ENCODE measurements at regions not wholly inside any gene's neighbourhood (a gene's known extent, or its start where the extent isn't known, plus 50 kb on each side); places are given as distances from the start of the nearest gene placed in this dataset.

DNA sequence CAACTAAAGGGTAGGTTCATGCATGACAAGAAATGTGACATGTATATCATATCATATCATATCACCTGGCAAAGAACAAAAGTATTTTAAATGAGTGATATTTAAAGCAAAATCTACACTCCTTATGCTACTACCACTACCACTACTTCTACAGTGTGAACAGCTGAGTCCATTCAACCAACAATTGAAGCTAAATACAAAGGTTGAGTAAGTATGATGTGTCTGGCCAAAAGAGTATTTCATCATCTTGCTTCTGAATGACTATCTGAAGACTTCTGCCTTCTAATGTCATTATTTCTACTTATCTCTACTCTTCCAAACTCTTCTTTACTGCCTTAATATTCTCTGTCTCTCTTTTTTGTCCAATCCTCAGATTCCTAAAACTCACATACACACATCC is 292.6 kb upstream of the CAND1 start:
- DNase-seq = no peak

DNA sequence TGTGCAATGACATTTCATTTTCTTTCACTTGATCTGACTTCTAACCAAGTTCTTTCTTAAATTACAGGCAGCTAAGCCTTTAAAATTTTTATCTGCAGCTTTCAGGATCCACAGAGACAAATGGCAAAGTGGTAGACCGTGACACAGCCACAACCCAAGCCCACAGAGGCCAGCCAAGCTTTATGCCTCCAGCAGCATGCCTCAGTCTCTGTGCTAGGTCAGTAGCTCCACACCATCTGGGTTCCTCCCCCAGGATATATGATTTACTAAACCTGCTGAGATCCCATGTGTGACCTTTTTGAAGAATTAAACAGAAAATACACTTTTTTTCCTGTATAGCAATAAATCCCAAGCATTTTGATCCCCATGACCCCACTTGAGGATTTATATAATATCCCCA is 290.4 kb upstream of the CAND1 start:
- DNase-seq = no peak

DNA sequence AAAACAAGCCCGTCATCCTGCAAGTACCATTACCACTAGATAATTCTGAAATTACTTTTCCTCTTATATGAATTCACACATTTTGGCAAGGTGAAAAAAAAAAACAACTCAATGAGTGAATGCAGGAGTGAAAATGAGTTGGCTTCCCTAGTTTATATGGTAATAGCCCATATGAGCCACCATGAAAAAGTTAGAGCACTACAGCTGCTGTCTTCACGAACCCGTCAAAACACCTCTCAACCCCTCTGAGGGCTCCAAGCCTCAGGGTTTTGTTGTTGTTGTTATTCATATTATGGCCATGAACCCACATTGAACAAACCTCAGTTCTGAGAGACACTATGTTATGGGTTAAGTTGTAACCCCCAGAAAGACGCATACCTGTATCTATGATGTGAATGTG is 289.9 kb upstream of the CAND1 start:
- DNase-seq = peak in 1 of 5 donors; percentile 7

DNA sequence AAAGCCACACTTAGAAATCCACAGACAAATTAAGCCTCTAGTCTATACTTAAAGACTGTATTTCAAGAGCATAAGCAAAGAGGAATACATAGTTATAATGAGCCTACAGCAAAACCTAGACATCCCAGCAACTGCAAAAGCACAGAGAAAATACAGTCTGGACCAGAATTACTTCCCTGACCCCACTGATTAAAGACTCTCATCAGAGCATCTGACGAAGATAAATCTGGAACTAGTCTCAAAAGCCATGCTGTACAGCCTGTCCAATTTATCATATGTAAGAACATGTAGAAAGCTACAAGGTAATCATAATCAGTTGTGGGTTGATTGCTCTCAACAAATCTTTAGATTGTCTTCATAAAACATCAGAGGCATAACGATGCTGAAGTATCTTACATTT is 285.1 kb upstream of the CAND1 start:
- DNase-seq = no peak

DNA sequence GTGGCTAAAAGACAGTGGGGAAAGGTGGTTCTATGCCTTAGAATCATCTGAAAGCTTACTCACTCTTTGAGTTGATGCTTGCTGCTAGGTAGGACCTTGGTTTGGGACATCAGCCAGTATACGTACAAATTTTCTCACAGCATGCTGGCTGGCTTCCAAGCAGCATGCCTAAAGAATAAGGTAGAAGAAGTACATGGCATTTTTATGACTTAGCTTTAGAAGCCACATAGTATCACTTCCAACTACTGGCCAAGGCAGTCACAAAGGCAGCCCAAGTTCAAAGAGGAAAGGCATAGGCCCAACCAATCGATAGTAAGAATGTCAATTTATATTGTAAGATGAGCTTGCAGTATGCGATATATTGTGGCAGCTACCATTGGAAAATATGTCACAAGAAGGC is 284.2 kb upstream of the CAND1 start:
- no peak for DNase-seq

DNA sequence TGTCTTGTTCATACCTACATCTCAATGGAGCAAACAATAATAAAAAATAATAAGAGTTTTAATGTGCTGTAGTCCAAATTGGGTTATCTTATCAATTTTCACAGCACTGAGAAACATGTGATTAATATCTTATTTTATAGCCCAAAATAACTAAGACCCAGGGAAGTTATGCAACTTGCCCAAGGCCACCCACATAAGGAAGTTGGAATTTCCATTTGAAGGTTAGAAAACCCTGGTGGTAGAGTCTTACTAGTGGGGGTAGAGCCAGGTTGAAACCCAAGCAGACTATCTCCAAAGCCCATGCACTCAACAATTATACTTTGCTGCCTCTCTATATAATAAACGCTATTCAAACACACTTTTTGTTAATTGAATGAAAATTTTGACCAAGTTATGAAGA is 270.0 kb upstream of the CAND1 start:
- no peak for DNase-seq

DNA sequence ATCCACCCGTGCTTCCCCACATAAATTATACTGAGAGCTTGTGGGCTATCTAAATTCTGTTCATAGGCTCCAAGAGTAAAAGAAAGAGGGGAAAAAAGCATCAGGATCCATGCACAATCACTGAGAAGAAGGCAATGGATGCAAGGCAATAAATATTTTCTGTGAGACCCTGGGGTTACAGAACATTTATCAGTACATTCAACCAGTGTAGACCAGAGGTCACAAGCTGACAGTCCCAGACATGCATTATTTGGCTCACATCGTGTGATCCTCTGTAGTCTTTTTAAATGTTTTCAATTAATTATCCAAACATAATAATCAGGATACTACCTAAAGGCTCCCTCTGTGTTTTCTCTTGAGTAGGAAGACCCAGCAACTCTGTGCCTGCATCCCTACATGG is 267.9 kb upstream of the CAND1 start:
- DNase-seq = no peak

DNA sequence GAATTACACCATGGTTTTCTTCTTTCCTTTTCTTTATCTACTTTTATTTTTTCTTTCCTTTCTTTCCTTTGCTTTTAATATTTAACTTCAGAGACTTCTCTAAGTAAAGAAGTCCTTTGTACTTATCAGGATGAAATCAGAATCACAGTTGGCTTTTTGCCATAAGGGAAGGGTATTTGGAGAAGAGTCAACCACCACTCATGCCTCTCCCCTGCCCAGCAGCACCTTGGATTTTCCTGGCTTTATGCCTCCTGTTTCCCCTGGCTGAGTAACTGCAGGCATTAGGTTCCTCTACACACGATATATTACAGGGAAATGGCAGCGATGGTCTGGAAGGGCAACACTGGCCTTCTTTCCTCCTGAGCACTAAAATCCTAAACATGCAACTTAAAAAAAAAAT is 266.4 kb upstream of the CAND1 start:
- no peak for DNase-seq

DNA sequence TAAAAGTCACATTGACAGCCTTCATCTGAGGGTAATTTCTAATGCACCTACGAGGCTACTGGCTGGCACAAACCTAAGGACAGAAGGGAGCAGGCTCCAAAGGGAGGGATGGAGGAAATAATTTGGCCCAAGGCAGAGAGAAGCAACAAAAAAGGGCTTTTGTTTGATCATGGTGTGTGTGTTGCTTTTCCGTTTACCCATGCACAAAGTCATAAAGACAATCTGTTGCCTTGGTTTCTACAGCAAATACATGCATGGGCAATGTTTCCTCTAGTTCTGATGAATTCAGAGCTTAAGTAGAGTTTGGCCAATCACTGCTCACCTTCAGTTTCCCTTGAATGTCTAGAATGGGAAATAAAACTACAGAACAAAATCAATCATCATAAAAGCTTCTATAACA is 262.5 kb upstream of the CAND1 start:
- DNase-seq = no peak

DNA sequence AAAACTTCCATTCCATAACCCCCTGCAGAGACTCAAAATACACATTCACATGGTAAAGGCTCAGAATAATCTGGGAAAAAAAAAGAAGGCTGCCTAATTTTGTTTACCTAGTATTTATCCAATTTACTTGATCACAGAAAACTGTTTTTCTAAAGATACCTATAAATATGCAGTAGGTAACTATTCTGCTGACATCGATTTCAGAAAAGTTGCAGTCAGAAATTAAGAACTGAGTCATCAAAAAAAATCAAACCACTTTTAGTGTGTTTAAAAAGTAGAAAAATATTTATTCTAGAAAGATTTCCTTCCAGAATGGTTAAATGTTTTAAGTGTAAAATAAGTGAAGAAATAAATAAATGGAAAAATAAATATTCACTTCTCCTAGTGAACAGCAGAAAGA is 254.5 kb upstream of the CAND1 start:
- no peak for DNase-seq

DNA sequence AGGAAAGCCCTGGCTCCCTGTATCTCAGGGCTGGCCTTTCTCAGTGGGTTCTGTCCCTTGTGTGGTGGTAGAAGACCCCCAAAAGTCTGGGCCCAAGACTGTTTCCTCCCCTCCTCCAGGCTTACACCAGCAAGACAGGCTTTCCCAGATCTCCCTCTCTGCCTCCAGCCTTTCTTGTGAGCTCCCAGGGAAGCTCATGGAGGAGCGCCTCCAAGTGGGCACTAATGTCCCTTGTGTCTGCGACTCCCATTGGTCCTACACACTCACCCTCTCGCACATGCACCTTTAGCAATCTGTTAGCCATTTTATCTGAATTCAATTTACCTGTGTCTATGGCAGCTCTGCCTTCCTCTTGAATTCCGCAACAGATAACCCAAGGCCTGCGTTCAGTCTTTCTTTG is 251.1 kb upstream of the CAND1 start:
- no peak for DNase-seq

DNA sequence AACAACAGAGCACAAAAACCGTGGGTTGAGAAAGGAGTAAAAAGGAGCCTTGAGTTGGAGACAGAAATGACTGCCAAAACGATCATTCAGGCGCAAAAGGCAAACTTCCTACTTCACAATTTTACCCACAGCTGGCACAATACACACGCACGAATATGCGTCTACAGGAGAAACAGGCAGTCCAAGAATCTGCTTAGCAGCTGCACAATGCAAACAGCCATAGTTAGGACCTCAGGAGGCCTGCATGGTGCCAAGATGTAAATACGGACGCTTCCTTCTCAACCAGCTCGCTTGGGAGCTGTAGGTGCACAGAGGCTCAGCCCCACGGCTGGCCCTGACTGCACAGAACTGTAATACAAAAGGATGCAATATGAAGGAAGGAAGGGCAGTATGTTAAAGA is 250.1 kb upstream of the CAND1 start:
- no peak for DNase-seq

DNA sequence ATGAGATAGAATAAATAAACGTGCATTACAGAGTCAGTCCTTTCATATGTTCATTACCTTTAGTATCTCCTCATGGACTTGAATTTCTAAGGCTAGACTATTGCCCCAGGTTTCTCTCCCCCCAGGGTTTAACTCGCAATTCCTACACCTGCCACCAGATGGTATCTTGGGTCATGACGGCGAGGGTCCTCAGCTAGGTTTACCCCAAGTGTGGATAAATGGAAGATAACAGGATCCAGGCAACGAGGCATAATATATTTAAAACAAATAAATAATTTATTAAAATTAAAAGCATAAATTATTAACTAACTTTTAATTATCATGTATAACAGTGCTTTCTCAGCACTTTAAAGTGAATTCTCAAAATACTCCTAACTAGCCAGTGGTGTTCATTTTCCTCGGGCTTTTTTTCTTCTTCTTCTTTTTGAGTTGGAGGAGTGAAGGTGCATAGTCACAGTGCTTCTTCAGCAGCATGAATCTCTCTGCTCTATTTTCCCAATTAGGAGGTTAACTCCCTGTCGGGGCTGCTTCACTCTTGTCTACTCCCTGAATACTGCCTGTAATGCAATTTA is 243.5 kb upstream of the CAND1 start:
- peak in 3 of 5 donors; percentile 2 to 22 (median 10) for DNase-seq

DNA sequence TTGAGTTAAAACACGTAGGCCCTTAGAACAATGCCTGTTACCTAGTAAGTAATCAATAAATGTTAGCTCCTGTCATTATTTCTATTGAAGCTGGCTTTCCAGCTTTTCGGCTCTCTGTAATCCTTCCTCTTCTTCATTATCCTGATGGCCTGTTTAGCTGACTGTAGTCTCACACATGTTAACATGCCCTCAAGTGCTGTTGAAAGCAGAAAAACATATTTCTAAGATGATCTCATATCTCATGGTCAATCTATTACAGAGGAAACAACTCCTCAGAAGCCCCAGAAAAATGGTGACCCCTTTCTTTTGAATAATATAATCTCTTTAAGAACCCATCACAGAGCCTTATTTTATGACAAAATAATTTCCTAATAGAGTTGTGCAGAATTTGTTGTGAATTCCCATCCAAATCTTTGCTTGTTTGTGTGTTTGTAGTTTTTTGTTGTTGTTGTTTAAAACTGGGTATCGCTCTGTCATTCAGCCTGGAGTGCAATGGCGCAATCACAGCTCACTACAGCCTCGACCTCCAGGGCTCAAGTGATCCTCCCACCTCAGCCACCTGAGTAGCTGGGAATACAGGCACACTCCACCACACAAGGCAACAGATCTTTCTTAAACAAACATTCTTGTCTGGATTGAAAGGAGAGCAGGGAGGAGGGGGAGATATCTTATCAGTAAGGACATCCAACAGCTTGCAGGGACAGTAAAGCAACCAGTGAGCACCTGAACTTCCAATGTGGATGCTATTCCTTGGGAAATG is 242.5 kb upstream of the CAND1 start:
- DNase-seq = no peak

DNA sequence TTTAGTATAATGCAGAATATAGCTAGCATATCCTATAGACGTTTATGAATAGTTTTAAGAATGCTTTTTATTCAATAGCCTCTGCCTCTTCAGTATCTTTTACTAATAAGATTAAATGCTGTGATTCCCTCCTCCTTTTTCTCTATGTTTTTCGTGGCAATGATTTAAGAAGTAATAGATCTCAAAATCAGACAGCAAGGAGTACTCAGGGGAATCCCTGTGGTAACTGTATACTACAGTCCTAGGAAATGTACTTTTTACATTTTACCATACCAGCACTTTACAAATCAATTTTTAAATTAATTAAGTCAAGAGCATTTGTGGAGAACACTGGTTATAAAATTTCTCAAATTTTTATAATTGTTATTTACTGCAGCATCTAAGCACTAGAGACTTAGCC is 240.6 kb upstream of the CAND1 start:
- no peak for DNase-seq

DNA sequence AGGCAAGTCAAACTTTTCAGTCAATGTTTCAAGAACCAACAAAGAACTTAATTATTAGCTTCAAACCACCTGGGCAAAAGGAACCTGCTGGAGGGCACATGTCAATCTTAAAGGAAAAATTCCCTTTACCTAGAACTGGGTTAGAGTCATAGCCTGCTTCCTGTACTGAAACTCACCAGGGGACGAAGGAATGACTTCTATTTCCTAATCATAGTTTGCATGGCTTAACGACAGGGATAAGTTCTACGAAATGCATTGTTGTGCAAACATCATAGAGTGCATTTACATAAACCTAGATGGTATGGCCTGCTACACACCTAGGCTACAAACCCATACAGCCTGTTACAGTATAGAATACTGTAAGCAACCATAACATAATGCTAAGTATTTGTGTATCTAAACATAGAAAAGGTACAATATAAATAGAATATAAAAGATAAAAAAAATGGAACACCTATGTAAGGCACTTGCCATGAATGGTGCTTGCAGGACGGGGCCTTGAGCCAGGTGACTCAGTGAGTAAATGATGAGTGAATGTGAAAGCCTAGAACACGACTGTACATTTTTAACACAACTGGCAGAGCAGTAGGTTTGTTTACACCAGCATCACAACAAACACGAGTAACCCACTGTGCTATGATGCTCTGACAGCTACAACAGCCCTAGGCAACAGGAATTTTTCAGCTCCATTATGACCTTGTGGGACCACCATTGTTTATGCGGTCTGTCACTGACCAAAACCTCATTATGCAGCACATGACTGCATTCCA is 234.9 kb upstream of the CAND1 start:
- DNase-seq = no peak

DNA sequence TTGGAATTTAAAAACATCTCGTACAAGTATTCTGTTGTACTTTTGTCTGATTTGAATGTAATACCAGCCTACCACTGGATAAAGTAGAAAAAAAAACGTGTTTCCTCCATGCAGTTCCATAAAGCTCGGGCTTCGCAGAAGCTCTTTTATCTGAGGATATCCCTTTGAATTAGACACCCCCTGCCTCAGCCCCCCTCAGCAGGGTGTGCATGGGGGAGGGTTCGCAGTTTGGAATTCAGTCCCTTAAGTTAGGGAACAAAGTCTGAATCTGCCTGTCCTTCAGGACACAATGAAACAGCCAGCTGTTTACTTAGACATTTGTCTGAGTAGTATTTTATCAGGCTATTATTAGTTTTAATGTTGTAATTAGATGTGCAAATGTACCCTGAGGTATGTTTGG is 234.0 kb upstream of the CAND1 start:
- DNase-seq = no peak

DNA sequence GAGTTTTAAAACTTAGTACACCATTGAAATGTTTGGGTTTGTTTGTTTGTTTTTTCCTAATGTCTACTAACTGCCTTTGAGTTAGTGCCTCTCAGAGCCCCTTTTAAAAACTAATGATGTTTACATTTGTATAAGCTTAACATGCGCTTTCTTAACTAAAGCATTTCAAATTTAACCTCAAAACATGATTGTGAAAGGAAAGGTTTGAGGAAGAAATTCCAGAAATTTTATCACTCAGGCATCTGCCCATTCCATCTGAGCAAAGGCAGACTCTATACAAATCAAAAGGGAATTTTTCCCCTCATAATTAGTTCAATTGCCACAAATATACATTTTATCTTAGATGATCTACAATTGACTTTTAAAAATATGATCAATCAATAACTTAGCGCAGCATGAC is 230.7 kb upstream of the CAND1 start:
- no peak for DNase-seq

DNA sequence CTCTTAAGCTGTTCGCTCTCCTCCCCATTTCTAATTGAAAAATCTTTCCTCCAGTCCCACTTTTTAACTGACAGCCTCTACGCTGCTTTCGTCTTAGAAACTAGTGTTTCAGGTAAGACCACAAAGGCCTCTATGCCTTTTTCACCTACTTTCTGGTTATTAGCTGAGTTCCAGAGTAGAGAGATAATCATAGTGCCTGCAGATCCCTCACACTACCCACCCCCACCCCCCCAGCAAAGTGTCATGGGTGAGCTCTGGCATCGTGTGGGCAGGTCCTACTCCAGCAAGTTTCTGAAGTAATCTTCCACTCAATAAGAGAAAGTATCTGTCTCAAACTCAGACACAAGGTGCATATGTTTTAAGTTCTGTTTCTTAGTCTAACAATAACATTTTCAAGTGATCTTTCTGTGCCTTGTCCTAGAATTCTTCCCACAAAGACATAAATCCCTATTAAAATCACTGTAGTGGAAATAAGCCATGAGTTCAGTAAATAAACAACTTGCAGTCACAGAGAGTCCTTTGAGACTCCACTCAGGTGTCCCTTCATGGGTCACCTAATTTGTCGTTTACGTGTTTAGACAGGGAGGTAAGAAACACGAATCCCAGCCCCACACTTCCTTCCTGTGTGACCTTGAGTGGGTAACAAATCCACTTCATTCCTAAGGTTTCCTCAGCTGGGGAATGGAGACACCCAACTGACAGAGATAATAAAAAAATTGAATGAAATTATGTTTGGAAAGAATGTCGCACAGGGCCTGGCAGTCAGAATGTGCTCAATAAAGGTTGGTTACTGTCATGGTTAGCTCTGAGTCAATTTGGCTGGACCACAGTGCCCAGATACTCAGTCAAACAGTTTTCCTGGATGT is 228.9 kb upstream of the CAND1 start:
- no peak for DNase-seq

DNA sequence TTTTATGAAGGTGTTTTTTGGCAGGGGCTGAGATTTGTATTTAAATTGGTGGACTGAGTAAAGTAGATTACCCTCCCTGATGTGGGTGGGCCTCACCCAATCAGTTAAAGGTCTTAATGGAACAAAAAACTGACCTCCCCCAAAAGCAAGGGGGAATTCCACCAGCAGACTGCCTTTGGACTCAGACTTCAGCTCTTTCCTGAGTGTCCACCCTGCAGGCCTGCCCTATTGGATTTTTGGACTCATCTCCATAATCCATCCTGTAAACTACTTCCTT is 228.4 kb upstream of the CAND1 start:
- DNase-seq = no peak

DNA sequence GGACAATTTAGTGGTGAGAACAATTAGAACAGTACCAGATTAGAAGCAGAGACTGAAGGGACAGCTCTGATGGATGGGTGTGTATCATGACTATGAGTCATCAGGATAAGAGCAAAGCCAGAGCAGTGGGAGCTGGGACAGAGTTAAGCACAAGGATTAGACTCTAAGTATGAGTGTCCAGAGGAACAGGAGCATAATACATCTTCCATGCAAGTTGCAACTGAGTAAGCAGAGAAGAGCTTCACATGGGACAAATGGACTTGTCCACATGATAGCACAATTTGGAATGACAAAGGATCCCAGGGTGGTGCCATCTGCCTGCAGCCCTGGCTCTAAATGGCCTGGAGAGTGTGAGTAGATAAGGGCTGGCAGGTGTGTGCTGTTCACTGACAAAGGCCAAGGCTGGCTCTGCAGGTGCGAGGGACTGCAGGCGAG is 226.4 kb upstream of the CAND1 start:
- no peak for DNase-seq

DNA sequence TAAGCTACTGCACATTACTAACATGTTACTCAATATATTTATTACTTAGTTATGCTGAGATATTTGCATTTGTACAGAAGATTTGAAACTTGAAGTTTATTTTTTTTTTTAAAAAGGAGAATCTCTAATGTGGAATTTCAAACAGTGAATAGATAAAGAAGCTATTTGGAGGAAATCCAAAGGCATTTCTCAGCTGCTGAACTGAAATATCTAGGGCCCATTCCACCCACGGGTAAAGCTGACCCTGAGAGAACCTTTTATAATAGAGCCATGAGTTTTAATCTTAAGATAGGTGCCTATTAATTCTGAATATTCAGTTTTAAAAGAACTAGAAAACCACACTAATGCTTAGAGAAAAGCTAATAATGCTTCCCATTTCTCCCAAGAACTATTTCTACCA is 225.4 kb upstream of the CAND1 start:
- DNase-seq = no peak

DNA sequence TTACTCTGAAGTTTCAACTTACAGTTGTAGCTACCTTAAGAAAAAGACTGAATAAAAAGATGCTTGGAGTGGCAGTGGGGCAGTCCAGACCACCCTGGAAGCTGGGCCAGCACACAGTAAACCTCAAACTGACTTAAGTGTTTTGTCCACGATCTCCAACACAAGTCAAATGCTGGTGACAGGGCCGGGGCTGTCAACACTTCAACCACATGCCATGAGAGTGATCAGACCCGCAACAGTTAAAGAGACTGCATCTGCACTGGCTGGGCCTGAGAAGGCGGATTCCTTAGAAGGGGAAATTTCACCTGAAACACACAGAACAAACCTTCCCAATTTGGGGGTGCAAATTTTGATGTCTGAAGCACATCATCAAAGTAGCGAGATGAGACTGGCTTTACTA is 223.5 kb upstream of the CAND1 start:
- DNase-seq = no peak

DNA sequence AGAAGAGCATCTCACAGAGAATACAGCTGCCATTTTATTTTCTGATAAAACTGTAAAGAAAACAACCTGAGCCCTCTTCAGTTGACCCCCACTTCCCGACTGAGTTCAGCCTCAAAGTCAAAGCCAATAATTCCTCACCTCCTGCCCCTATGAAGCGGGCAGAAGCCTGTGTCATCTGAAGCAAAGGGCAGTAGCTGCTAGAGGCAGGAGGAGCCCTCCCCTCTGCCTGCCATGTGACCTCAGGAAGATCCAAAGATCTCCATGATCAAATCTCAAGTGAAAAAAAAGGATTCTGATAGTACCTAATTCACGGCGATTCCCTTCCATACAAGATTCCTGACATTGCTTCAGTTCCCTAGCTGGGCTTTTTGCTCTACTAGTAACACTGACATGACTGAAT is 223.1 kb upstream of the CAND1 start:
- DNase-seq = no peak
